GM23248 (cell line): ENCODE measurements at regions not wholly inside any gene's neighbourhood (a gene's known extent, or its start where the extent isn't known, plus 50 kb on each side); places are given as distances from the start of the nearest gene placed in this dataset.

Experiments used
- DNase-seq: peaks from one replicate; pipeline ENCODE4 v3.0.0-alpha.2; 2015
- H2AFZ ChIP-seq: fragments of 200-600 bp; sonication (generic); 2 replicates; pipeline ENCODE4 v1.6.1; 2016; ENCODE audit warnings: antibody characterized with exemption
- H3F3A ChIP-seq: fragments of 200-600 bp; sonication (generic); 2 replicates; pipeline ENCODE4 v1.6.1; 2016; ENCODE audit warnings: mild to moderate bottlenecking, antibody characterized with exemption, mixed run types; ENCODE audit not compliant: insufficient read depth
- H3K27ac ChIP-seq: fragments of 200-600 bp; sonication (generic); 2 replicates; pipeline ENCODE4 v1.5.1; 2016; ENCODE audit warnings: mild to moderate bottlenecking
- H3K27me3 ChIP-seq: fragments of 200-600 bp; sonication (generic); replicated peaks from 2 replicates; pipeline ENCODE4 v1.6.1; 2016; ENCODE audit warnings: mild to moderate bottlenecking; ENCODE audit not compliant: insufficient read depth
- H3K36me3 ChIP-seq: fragments of 200-600 bp; sonication (generic); 2 replicates; pipeline ENCODE4 v1.6.1; 2016; ENCODE audit warnings: low read depth, mild to moderate bottlenecking
- H3K4me1 ChIP-seq: fragments of 200-600 bp; sonication (generic); 2 replicates; pipeline ENCODE4 v1.6.1; 2016; ENCODE audit warnings: mild to moderate bottlenecking; ENCODE audit not compliant: insufficient read depth
- H3K4me2 ChIP-seq: fragments of 200-600 bp; sonication (generic); one replicate; pipeline ENCODE4 v1.6.1; 2016; ENCODE audit warnings: mild to moderate bottlenecking; ENCODE audit not compliant: unreplicated experiment
- H3K4me3 ChIP-seq: fragments of 200-600 bp; sonication (generic); 2 replicates; pipeline ENCODE4 v1.5.1; 2016; ENCODE audit warnings: mild to moderate bottlenecking
- H3K79me2 ChIP-seq: fragments of 200-600 bp; sonication (generic); 2 replicates; pipeline ENCODE4 v1.6.1; 2016; ENCODE audit warnings: mild to moderate bottlenecking; ENCODE audit not compliant: insufficient read depth
- H3K9ac ChIP-seq: fragments of 200-600 bp; sonication (generic); 2 replicates; pipeline ENCODE4 v1.6.1; 2016; ENCODE audit warnings: mild to moderate bottlenecking
- H3K9me2 ChIP-seq: fragments of 200-600 bp; sonication (generic); 2 replicates; pipeline ENCODE4 v1.6.1; 2016; ENCODE audit warnings: mixed run types, mild to moderate bottlenecking, moderate library complexity; ENCODE audit not compliant: insufficient read depth
- H3K9me3 ChIP-seq: fragments of 200-600 bp; sonication (generic); one replicate; pipeline ENCODE4 v1.6.1; 2017; ENCODE audit warnings: low read depth
- H4K20me1 ChIP-seq: fragments of 200-600 bp; sonication (generic); 2 replicates; pipeline ENCODE4 v1.6.0; 2016; ENCODE audit not compliant: insufficient read depth
- EZH2 ChIP-seq: fragments of 200-600 bp; sonication (generic); IDR thresholded peaks from 2 replicates; pipeline ENCODE4 v1.6.1; 2018; ENCODE audit warnings: antibody characterized with exemption, mild to moderate bottlenecking; ENCODE audit not compliant: insufficient read depth, poor library complexity, severe bottlenecking
- EZH2phosphoT487 ChIP-seq: fragments of 200-600 bp; sonication (generic); IDR thresholded peaks from 2 replicates; pipeline ENCODE4 v1.6.1; 2018; ENCODE audit warnings: antibody characterized with exemption, moderate library complexity, mild to moderate bottlenecking, low read depth; ENCODE audit not compliant: insufficient read depth
- WGBS, 2 experiments: methylation state at CpG; one replicate each; pipeline ENCODE4 v1.1.6; 2015 to 2017; ENCODE audit warnings: low lambda C conversion rate in 2 of 2, low coverage in 1 of 2; ENCODE audit errors: missing lambda C conversion rate in 2 of 2; 5-methylcytosine and 5-hydroxymethylcytosine counted together
- in situ Hi-C: fragments of 300-500 bp; cut with MboI; formaldehyde crosslinking; loops from 2 replicates; pipeline ENCODE4 v1.15.0; 2020

- Histone ChIP-seq H2AFZ (no peak overlapping the region), H3K27ac (no peak overlapping the region), H3K4me1 (no peaks in the 10 kb centered on the region), H3K4me3 (no peak overlapping the region), H3K27me3 (peaks cover 23% of the 10 kb centered on the region), H3K4me2 (no peak overlapping the region), H3K79me2 (no peaks in the 10 kb centered on the region), H3K36me3 (no peaks in the 10 kb centered on the region), H3F3A (no peaks in the 10 kb centered on the region), H3K9ac (no peak overlapping the region), H3K9me3 (no peaks in the 10 kb centered on the region), H3K9me2 (no peaks in the 10 kb centered on the region), H4K20me1 (no peaks in the 10 kb centered on the region)
- TF ChIP-seq EZH2 (no peak), EZH2phosphoT487 (no peak)
- in situ Hi-C loops, result no loop called here
- 51 to 54% methylated on average over 5 of the region's 5 CpGs for WGBS, 2 experiments
- DNase-seq, result no peak
These were observed 66.1 kb downstream of the FOXL3 start for GRCh38 chr7:356087-356486.

GRCh38 chr7:356691-357462 lies 66.9 kb downstream of the FOXL3 start:
- Histone ChIP-seq H3K9me3 (no peaks in the 10 kb centered on the region), H3K4me1 (no peaks in the 10 kb centered on the region), H3K4me2 (no peak overlapping the region), H3K9ac (no peak overlapping the region), H3K27ac (no peak overlapping the region), H3K9me2 (no peaks in the 10 kb centered on the region), H3F3A (no peaks in the 10 kb centered on the region), H4K20me1 (no peaks in the 10 kb centered on the region), H2AFZ (no peak overlapping the region), H3K27me3 (peaks cover 20% of the 10 kb centered on the region), H3K79me2 (no peaks in the 10 kb centered on the region), H3K4me3 (no peak overlapping the region), H3K36me3 (no peaks in the 10 kb centered on the region)
- TF ChIP-seq EZH2, result no peak
- TF ChIP-seq EZH2phosphoT487, result no peak
- in situ Hi-C loops, result no loop called here
- WGBS, 2 experiments, result 45 to 48% methylated on average over 20 to 24 of the region's 24 CpGs
- DNase-seq, result no peak

GRCh38 chr7:357531-358209 lies 67.7 kb downstream of the FOXL3 start:
- no peaks in the 10 kb centered on the region for H4K20me1 ChIP-seq
- H3K9me3 ChIP-seq, result no peaks in the 10 kb centered on the region
- no peak overlapping the region for H3K9ac ChIP-seq
- no peak overlapping the region for H3K4me2 ChIP-seq
- no peaks in the 10 kb centered on the region for H3K36me3 ChIP-seq
- no peak overlapping the region for H3K4me3 ChIP-seq
- no peak overlapping the region for H2AFZ ChIP-seq
- no peaks in the 10 kb centered on the region for H3K79me2 ChIP-seq
- no peak for DNase-seq
- H3K27me3 ChIP-seq, result peaks cover 21% of the 10 kb centered on the region
- in situ Hi-C loops, result no loop called here
- no peaks in the 10 kb centered on the region for H3F3A ChIP-seq
- no peaks in the 10 kb centered on the region for H3K9me2 ChIP-seq
- H3K4me1 ChIP-seq, result no peaks in the 10 kb centered on the region
- 31 to 39% methylated on average over 11 of the region's 12 CpGs for WGBS, 2 experiments
- TF ChIP-seq EZH2 (no peak), EZH2phosphoT487 (no peak)
- H3K27ac ChIP-seq, result no peak overlapping the region

- no peak for TF ChIP-seq EZH2phosphoT487
- TF ChIP-seq EZH2, result no peak
- Histone ChIP-seq H3K9me3 (no peaks in the 10 kb centered on the region), H3K27me3 (peaks cover 27% of the 10 kb centered on the region), H4K20me1 (no peaks in the 10 kb centered on the region), H3K9ac (no peak overlapping the region), H3F3A (no peaks in the 10 kb centered on the region), H3K4me1 (no peaks in the 10 kb centered on the region), H3K4me3 (no peak overlapping the region), H3K27ac (no peak overlapping the region), H3K79me2 (no peaks in the 10 kb centered on the region), H3K9me2 (no peaks in the 10 kb centered on the region), H2AFZ (no peak overlapping the region), H3K36me3 (no peaks in the 10 kb centered on the region), H3K4me2 (no peak overlapping the region)
- 0 to 25% methylated on average over 1 of the region's 1 CpG for WGBS, 2 experiments
- no peak for DNase-seq
- in situ Hi-C loops, result no loop called here
These were observed 68.4 kb downstream of the FOXL3 start for GRCh38 chr7:358352-358751.
